Dendritic cell treated with granulocyte-macrophage colony-stimulating factor and Interleukin-4, amounts not matched to agents 40 ng/mL and 50 ng/mL, for 4 days (primary cell): ENCODE measurements at regions not wholly inside any gene's neighbourhood (a gene's known extent, or its start where the extent isn't known, plus 50 kb on each side); places are given as distances from the start of the nearest gene placed in this dataset.

ENCODE experiments used
- H3K27ac Mint-ChIP-seq: one replicate; pipeline ENCODE4 v1.8.0; 2022; ENCODE audit warnings: mild to moderate bottlenecking, mixed read lengths
- H3K27me3 Mint-ChIP-seq: one replicate; pipeline ENCODE4 v1.8.0; 2022; ENCODE audit warnings: mild to moderate bottlenecking, mixed read lengths
- H3K36me3 Mint-ChIP-seq: one replicate; pipeline ENCODE4 v1.8.0; 2022; ENCODE audit warnings: low read depth, mixed read lengths
- H3K4me1 Mint-ChIP-seq: one replicate; pipeline ENCODE4 v1.8.0; 2022; ENCODE audit warnings: low read depth, mixed read lengths
- H3K4me3 Mint-ChIP-seq: one replicate; pipeline ENCODE4 v1.8.0; 2022; ENCODE audit warnings: mild to moderate bottlenecking, moderate library complexity, mixed read lengths
- H3K9me3 Mint-ChIP-seq: one replicate; pipeline ENCODE4 v1.8.0; 2022; ENCODE audit warnings: mixed read lengths
- intact Hi-C: fragments of 100-400 bp; cut with micrococcal nuclease; formaldehyde crosslinking; loops from one replicate; pipeline ENCODE4 v1.15.0; 2022

GRCh38 chr5:41617843-41618515 lies 107.6 kb upstream of the PLCXD3 start:
- Mint-ChIP-seq H3K36me3 (no peaks in the 10 kb centered on the region), H3K9me3 (peaks cover 8% of the 10 kb centered on the region), H3K4me1 (no peaks in the 10 kb centered on the region), H3K4me3 (no peak overlapping the region), H3K27ac (no peak overlapping the region), H3K27me3 (no peaks in the 10 kb centered on the region)
- intact Hi-C loops: no loop called here

GRCh38 chr5:41610386-41610785 lies 100.0 kb upstream of the PLCXD3 start:
- intact Hi-C loops: no loop called here
- no peaks in the 10 kb centered on the region for H3K4me1 Mint-ChIP-seq
- H3K27me3 Mint-ChIP-seq: no peaks in the 10 kb centered on the region
- H3K9me3 Mint-ChIP-seq: peaks cover 16% of the 10 kb centered on the region
- no peaks in the 10 kb centered on the region for H3K36me3 Mint-ChIP-seq
- no peak overlapping the region for H3K27ac Mint-ChIP-seq
- H3K4me3 Mint-ChIP-seq: no peak overlapping the region

- intact Hi-C loops: no loop called here
- H3K36me3 Mint-ChIP-seq: no peaks in the 10 kb centered on the region
- peaks cover 36% of the 10 kb centered on the region for H3K9me3 Mint-ChIP-seq
- no peaks in the 10 kb centered on the region for H3K27me3 Mint-ChIP-seq
- no peaks in the 10 kb centered on the region for H3K4me1 Mint-ChIP-seq
- no peak overlapping the region for H3K27ac Mint-ChIP-seq
- H3K4me3 Mint-ChIP-seq: no peak overlapping the region
Observed at GRCh38 chr5:41600731-41601130, 90.3 kb upstream of the PLCXD3 start.

- no peaks in the 10 kb centered on the region for H3K36me3 Mint-ChIP-seq
- H3K27ac Mint-ChIP-seq: no peak overlapping the region
- H3K4me1 Mint-ChIP-seq: no peaks in the 10 kb centered on the region
- intact Hi-C loops: no loop called here
- H3K4me3 Mint-ChIP-seq: no peak overlapping the region
- peaks cover 36% of the 10 kb centered on the region for H3K9me3 Mint-ChIP-seq
- no peaks in the 10 kb centered on the region for H3K27me3 Mint-ChIP-seq
Observed at GRCh38 chr5:41598011-41598410, 87.6 kb upstream of the PLCXD3 start.

- H3K4me1 Mint-ChIP-seq: no peaks in the 10 kb centered on the region
- H3K4me3 Mint-ChIP-seq: no peak overlapping the region
- no peak overlapping the region for H3K27ac Mint-ChIP-seq
- peaks cover 27% of the 10 kb centered on the region for H3K9me3 Mint-ChIP-seq
- no peaks in the 10 kb centered on the region for H3K36me3 Mint-ChIP-seq
- intact Hi-C loops: no loop called here
- H3K27me3 Mint-ChIP-seq: no peaks in the 10 kb centered on the region
Observed at GRCh38 chr5:41587668-41588067, 77.3 kb upstream of the PLCXD3 start.

GRCh38 chr5:41575110-41575779 lies 64.8 kb upstream of the PLCXD3 start:
- Mint-ChIP-seq H3K4me1 (no peaks in the 10 kb centered on the region), H3K36me3 (no peaks in the 10 kb centered on the region), H3K9me3 (peaks cover 46% of the 10 kb centered on the region), H3K27ac (no peak overlapping the region), H3K27me3 (no peaks in the 10 kb centered on the region), H3K4me3 (no peak overlapping the region)
- intact Hi-C loops: no loop called here

- Mint-ChIP-seq H3K36me3 (no peaks in the 10 kb centered on the region), H3K4me3 (no peak overlapping the region), H3K9me3 (peaks cover 55% of the 10 kb centered on the region), H3K27ac (no peak overlapping the region), H3K27me3 (no peaks in the 10 kb centered on the region), H3K4me1 (no peaks in the 10 kb centered on the region)
- intact Hi-C loops: no loop called here
Observed at GRCh38 chr5:41574391-41574790, 64.0 kb upstream of the PLCXD3 start.
